ENCODE measurements at regions not wholly inside any gene's neighbourhood (a gene's known extent, or its start where the extent isn't known, plus 50 kb on each side); places are given as distances from the start of the nearest gene placed in this dataset.

- TF ChIP-seq, protein P1, sequence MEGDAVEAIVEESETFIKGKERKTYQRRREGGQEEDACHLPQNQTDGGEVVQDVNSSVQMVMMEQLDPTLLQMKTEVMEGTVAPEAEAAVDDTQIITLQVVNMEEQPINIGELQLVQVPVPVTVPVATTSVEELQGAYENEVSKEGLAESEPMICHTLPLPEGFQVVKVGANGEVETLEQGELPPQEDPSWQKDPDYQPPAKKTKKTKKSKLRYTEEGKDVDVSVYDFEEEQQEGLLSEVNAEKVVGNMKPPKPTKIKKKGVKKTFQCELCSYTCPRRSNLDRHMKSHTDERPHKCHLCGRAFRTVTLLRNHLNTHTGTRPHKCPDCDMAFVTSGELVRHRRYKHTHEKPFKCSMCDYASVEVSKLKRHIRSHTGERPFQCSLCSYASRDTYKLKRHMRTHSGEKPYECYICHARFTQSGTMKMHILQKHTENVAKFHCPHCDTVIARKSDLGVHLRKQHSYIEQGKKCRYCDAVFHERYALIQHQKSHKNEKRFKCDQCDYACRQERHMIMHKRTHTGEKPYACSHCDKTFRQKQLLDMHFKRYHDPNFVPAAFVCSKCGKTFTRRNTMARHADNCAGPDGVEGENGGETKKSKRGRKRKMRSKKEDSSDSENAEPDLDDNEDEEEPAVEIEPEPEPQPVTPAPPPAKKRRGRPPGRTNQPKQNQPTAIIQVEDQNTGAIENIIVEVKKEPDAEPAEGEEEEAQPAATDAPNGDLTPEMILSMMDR (IDR thresholded peaks at IDR 0.05): no peak
Measured at GRCh38 chr12:4024701-4025100, 151.5 kb upstream of the PARP11 start.

DNA sequence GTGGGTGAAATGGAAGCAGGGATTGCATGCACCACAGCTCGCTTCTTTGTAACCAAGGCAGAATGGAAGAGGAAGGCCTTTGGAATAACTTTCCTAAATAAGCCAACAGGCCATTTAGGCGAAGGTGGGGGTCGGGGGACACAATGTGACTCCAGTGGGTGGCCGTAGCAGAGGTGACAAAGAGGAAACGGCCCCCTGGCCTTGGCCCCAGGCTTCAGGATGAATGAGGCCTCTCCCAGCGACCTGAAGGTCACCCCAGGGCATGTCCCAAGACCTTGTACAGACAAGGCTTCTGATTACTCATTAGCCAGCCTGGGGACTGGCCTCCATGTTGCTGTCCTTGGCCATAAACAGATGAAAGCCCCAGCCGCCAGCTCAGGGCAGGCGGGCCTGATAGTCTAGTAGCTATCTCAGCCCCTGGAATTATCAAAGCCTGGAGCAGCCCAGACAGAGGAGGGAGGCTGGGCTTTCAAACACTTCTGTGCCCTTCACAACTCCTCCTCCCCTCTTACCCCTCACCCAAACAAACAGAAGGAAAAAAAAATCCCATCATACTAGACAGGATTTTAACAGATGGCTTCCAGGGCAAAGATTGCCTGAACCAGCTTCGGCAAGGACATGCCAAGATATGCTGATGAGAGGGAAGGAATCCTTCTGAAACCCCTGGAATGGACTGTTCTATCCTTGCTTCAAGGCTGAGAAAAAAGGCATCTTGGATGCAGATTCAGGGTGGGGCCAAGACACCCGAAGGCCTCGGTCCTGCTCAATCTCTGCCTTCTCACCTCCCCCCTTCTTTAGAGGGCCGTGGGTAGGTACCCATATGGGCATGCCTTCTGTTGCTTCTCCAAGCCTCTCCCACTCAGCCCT is 142.3 kb upstream of the PARP11 start:
- no peak for ATAC-seq (ENCODE audit: poor library complexity)
- CTCF ChIA-PET: no interaction called here
- no peaks in the 10 kb centered on the region for H3K27me3 Mint-ChIP-seq
- Histone ChIP-seq H3K27ac (ENCODE audit: low read depth in 1 of 2, low read length in 2 of 2) (no peak overlapping the region), H3K36me3 (ENCODE audit: insufficient read depth, low read length) (no peaks in the 10 kb centered on the region), H3K4me3 (ENCODE audit: low read length) (no peak overlapping the region), H3K4me1 (ENCODE audit: insufficient read depth, low read length) (no peaks in the 10 kb centered on the region), H3K27me3 (ENCODE audit: control insufficient read depth in 1 of 2, insufficient read depth in 2 of 2, low read length in 2 of 2) (no peaks in the 10 kb centered on the region), H3K9me3 (ENCODE audit: control insufficient read depth in 1 of 2, insufficient read depth in 1 of 2, low read length in 2 of 2) (no peaks in the 10 kb centered on the region)
- DNase-seq: no peak
- TF ChIP-seq, protein P1 (IDR thresholded peaks at IDR 0.05): no peak
- H3K4me3 Mint-ChIP-seq: no peak overlapping the region
- no peaks in the 10 kb centered on the region for H3K36me3 Mint-ChIP-seq (ENCODE audit: low read depth)
- H3K4me1 Mint-ChIP-seq (ENCODE audit: low read depth): no peaks in the 10 kb centered on the region
- H3K9me3 Mint-ChIP-seq: no peaks in the 10 kb centered on the region
- intact Hi-C loops (cut with DNase I, micrococcal nuclease): no loop called here
- H3K27ac Mint-ChIP-seq: no peak overlapping the region
- POLR2A ChIA-PET: no interaction called here

More at GRCh38 chr12:4024701-4025100, 151.5 kb upstream of the PARP11 start:
- no peak overlapping the region for H3K27ac ChIP-seq (ENCODE audit: low read depth in 1 of 2, low read length in 2 of 2)
- H3K27me3 ChIP-seq (ENCODE audit: control insufficient read depth in 1 of 2, insufficient read depth in 2 of 2, low read length in 2 of 2): no peaks in the 10 kb centered on the region
- H3K36me3 Mint-ChIP-seq (ENCODE audit: low read depth): no peaks in the 10 kb centered on the region
- peaks cover 38% of the 10 kb centered on the region for H3K4me1 Mint-ChIP-seq (ENCODE audit: low read depth)
- ChIA-PET POLR2A (no interaction called here), CTCF (no interaction called here)
- H3K4me1 ChIP-seq (ENCODE audit: insufficient read depth, low read length): peaks cover 26% of the 10 kb centered on the region
- no peak overlapping the region for H3K4me3 Mint-ChIP-seq
- DNase-seq: no peak
- H3K36me3 ChIP-seq (ENCODE audit: insufficient read depth, low read length): no peaks in the 10 kb centered on the region
- intact Hi-C loops (cut with DNase I, micrococcal nuclease): no loop called here
- H3K4me3 ChIP-seq (ENCODE audit: low read length): no peak overlapping the region
- H3K9me3 ChIP-seq (ENCODE audit: control insufficient read depth in 1 of 2, insufficient read depth in 1 of 2, low read length in 2 of 2): no peaks in the 10 kb centered on the region
- ATAC-seq (ENCODE audit: poor library complexity): no peak
- no peak overlapping the region for H3K27ac Mint-ChIP-seq
- H3K9me3 Mint-ChIP-seq: no peaks in the 10 kb centered on the region
- no peaks in the 10 kb centered on the region for H3K27me3 Mint-ChIP-seq

- no peak overlapping the region for H3K27ac Mint-ChIP-seq
- ATAC-seq (ENCODE audit: poor library complexity): no peak
- no peak overlapping the region for H3K27ac ChIP-seq (ENCODE audit: low read depth in 1 of 2, low read length in 2 of 2)
- ChIA-PET POLR2A (no interaction called here), CTCF (no interaction called here)
- H3K9me3 ChIP-seq (ENCODE audit: control insufficient read depth in 1 of 2, insufficient read depth in 1 of 2, low read length in 2 of 2): no peaks in the 10 kb centered on the region
- H3K4me1 ChIP-seq (ENCODE audit: insufficient read depth, low read length): no peaks in the 10 kb centered on the region
- H3K4me3 Mint-ChIP-seq: no peak overlapping the region
- intact Hi-C loops (cut with DNase I, micrococcal nuclease): no loop called here
- H3K27me3 Mint-ChIP-seq: no peaks in the 10 kb centered on the region
- no peaks in the 10 kb centered on the region for H3K36me3 Mint-ChIP-seq (ENCODE audit: low read depth)
- no peak for DNase-seq
- H3K36me3 ChIP-seq (ENCODE audit: insufficient read depth, low read length): no peaks in the 10 kb centered on the region
- H3K4me1 Mint-ChIP-seq (ENCODE audit: low read depth): no peaks in the 10 kb centered on the region
- no peaks in the 10 kb centered on the region for H3K9me3 Mint-ChIP-seq
- no peak overlapping the region for H3K4me3 ChIP-seq (ENCODE audit: low read length)
- H3K27me3 ChIP-seq (ENCODE audit: control insufficient read depth in 1 of 2, insufficient read depth in 2 of 2, low read length in 2 of 2): no peaks in the 10 kb centered on the region
- TF ChIP-seq, protein P1 (IDR thresholded peaks at IDR 0.05): no peak
Measured at GRCh38 chr12:4014858-4015224, 141.6 kb upstream of the PARP11 start.
